ENCODE measurements at regions not wholly inside any gene's neighbourhood (a gene's known extent, or its start where the extent isn't known, plus 50 kb on each side); places are given as distances from the start of the nearest gene placed in this dataset.

DNA sequence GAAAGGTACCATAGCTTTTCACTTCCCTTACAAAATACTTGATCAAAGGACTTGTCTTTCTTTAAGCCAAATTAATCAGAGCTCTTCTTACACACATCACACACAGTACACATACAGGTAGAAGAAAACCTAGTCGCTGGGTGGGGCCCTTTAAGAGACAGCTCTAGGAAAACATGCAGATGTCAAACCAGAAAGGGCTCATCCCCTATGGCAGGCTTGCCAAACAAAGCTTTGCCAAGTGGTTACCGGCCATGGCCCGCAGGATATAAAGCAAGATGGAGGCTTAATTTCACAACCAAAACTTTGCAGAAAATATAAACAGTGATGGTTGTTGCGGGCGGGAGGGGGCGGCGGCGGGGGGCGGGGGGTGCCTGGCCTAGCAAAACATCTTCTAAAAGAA, 2156.0 kb upstream of the PIK3C3 start:
- Mint-ChIP-seq H3K4me1 (no peaks in the 10 kb centered on the region), H3K4me3 (no peak overlapping the region), H3K9me3 (peaks cover 35% of the 10 kb centered on the region), H3K27ac (no peak overlapping the region), H3K36me3 (ENCODE audit: low read depth) (peaks cover 13% of the 10 kb centered on the region; the same call in 2 of the 3 replicates), H3K27me3 (ENCODE audit: insufficient read depth, low read depth, poor library complexity) (peaks cover 4% of the 10 kb centered on the region)
- Histone ChIP-seq H3K36me3 (ENCODE audit: insufficient read depth) (no peaks in the 10 kb centered on the region), H3F3A (replicated peaks; ENCODE audit: low read depth) (peaks cover 30% of the 10 kb centered on the region), H3K4me2 (peak overlapping the region; percentile 79), H3K9me2 (ENCODE audit: insufficient read depth) (peaks cover 19% of the 10 kb centered on the region), H4K20me1 (replicated peaks; ENCODE audit: insufficient read depth) (peaks cover 5% of the 10 kb centered on the region; the same call in 1 of the 2 replicates), H2AFZ (no peak overlapping the region), H3K79me2 (replicated peaks; ENCODE audit: insufficient read depth) (peaks cover 58% of the 10 kb centered on the region), H3K27ac (ENCODE audit: low read depth) (no peak overlapping the region), H3K4me3 (peak overlapping the region; percentile 79), H3K27me3 (ENCODE audit: insufficient read depth) (no peaks in the 10 kb centered on the region), H3K4me1 (ENCODE audit: insufficient read depth) (peaks cover 37% of the 10 kb centered on the region)
- DNase-seq (ENCODE audit: low spot score) (peak; percentile 51), ATAC-seq (no peak)
- TF ChIP-seq EZH2phosphoT487 (IDR thresholded peaks at IDR 0.05; ENCODE audit: unreplicated experiment) (no peak), STAT1 (IDR thresholded peaks at IDR 0.05; ENCODE audit: unreplicated experiment) (no peak), EZH2 (IDR thresholded peaks at IDR 0.05; ENCODE audit: low read depth, unreplicated experiment) (no peak), POLR2AphosphoS5 (IDR thresholded peaks at IDR 0.05; ENCODE audit: low read depth) (no peak), CREB1 (CRISPR knock-in tag; IDR thresholded peaks at IDR 0.05; ENCODE audit: low read depth) (no peak), ZNF331 (CRISPR knock-in tag; IDR thresholded peaks at IDR 0.05; ENCODE audit: low read depth) (no peak), JUNB (IDR thresholded peaks at IDR 0.05; ENCODE audit: unreplicated experiment) (no peak), ZNF114 (CRISPR knock-in tag; IDR thresholded peaks at IDR 0.05) (no peak), NANOG (IDR thresholded peaks at IDR 0.05; ENCODE audit: borderline replicate concordance) (no peak)
- TF ChIP-seq, protein P1, sequence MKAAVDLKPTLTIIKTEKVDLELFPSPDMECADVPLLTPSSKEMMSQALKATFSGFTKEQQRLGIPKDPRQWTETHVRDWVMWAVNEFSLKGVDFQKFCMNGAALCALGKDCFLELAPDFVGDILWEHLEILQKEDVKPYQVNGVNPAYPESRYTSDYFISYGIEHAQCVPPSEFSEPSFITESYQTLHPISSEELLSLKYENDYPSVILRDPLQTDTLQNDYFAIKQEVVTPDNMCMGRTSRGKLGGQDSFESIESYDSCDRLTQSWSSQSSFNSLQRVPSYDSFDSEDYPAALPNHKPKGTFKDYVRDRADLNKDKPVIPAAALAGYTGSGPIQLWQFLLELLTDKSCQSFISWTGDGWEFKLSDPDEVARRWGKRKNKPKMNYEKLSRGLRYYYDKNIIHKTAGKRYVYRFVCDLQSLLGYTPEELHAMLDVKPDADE (IDR thresholded peaks at IDR 0.05), result no peak
- TF ChIP-seq, protein P2, sequence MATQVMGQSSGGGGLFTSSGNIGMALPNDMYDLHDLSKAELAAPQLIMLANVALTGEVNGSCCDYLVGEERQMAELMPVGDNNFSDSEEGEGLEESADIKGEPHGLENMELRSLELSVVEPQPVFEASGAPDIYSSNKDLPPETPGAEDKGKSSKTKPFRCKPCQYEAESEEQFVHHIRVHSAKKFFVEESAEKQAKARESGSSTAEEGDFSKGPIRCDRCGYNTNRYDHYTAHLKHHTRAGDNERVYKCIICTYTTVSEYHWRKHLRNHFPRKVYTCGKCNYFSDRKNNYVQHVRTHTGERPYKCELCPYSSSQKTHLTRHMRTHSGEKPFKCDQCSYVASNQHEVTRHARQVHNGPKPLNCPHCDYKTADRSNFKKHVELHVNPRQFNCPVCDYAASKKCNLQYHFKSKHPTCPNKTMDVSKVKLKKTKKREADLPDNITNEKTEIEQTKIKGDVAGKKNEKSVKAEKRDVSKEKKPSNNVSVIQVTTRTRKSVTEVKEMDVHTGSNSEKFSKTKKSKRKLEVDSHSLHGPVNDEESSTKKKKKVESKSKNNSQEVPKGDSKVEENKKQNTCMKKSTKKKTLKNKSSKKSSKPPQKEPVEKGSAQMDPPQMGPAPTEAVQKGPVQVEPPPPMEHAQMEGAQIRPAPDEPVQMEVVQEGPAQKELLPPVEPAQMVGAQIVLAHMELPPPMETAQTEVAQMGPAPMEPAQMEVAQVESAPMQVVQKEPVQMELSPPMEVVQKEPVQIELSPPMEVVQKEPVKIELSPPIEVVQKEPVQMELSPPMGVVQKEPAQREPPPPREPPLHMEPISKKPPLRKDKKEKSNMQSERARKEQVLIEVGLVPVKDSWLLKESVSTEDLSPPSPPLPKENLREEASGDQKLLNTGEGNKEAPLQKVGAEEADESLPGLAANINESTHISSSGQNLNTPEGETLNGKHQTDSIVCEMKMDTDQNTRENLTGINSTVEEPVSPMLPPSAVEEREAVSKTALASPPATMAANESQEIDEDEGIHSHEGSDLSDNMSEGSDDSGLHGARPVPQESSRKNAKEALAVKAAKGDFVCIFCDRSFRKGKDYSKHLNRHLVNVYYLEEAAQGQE (IDR thresholded peaks at IDR 0.05; ENCODE audit: unreplicated experiment), result no peak
- TF ChIP-seq, protein P3, sequence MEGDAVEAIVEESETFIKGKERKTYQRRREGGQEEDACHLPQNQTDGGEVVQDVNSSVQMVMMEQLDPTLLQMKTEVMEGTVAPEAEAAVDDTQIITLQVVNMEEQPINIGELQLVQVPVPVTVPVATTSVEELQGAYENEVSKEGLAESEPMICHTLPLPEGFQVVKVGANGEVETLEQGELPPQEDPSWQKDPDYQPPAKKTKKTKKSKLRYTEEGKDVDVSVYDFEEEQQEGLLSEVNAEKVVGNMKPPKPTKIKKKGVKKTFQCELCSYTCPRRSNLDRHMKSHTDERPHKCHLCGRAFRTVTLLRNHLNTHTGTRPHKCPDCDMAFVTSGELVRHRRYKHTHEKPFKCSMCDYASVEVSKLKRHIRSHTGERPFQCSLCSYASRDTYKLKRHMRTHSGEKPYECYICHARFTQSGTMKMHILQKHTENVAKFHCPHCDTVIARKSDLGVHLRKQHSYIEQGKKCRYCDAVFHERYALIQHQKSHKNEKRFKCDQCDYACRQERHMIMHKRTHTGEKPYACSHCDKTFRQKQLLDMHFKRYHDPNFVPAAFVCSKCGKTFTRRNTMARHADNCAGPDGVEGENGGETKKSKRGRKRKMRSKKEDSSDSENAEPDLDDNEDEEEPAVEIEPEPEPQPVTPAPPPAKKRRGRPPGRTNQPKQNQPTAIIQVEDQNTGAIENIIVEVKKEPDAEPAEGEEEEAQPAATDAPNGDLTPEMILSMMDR (conservative IDR thresholded peaks at IDR 0.05; ENCODE audit: low read depth in 2 of 2), result no peak
- TF ChIP-seq, protein P4, sequence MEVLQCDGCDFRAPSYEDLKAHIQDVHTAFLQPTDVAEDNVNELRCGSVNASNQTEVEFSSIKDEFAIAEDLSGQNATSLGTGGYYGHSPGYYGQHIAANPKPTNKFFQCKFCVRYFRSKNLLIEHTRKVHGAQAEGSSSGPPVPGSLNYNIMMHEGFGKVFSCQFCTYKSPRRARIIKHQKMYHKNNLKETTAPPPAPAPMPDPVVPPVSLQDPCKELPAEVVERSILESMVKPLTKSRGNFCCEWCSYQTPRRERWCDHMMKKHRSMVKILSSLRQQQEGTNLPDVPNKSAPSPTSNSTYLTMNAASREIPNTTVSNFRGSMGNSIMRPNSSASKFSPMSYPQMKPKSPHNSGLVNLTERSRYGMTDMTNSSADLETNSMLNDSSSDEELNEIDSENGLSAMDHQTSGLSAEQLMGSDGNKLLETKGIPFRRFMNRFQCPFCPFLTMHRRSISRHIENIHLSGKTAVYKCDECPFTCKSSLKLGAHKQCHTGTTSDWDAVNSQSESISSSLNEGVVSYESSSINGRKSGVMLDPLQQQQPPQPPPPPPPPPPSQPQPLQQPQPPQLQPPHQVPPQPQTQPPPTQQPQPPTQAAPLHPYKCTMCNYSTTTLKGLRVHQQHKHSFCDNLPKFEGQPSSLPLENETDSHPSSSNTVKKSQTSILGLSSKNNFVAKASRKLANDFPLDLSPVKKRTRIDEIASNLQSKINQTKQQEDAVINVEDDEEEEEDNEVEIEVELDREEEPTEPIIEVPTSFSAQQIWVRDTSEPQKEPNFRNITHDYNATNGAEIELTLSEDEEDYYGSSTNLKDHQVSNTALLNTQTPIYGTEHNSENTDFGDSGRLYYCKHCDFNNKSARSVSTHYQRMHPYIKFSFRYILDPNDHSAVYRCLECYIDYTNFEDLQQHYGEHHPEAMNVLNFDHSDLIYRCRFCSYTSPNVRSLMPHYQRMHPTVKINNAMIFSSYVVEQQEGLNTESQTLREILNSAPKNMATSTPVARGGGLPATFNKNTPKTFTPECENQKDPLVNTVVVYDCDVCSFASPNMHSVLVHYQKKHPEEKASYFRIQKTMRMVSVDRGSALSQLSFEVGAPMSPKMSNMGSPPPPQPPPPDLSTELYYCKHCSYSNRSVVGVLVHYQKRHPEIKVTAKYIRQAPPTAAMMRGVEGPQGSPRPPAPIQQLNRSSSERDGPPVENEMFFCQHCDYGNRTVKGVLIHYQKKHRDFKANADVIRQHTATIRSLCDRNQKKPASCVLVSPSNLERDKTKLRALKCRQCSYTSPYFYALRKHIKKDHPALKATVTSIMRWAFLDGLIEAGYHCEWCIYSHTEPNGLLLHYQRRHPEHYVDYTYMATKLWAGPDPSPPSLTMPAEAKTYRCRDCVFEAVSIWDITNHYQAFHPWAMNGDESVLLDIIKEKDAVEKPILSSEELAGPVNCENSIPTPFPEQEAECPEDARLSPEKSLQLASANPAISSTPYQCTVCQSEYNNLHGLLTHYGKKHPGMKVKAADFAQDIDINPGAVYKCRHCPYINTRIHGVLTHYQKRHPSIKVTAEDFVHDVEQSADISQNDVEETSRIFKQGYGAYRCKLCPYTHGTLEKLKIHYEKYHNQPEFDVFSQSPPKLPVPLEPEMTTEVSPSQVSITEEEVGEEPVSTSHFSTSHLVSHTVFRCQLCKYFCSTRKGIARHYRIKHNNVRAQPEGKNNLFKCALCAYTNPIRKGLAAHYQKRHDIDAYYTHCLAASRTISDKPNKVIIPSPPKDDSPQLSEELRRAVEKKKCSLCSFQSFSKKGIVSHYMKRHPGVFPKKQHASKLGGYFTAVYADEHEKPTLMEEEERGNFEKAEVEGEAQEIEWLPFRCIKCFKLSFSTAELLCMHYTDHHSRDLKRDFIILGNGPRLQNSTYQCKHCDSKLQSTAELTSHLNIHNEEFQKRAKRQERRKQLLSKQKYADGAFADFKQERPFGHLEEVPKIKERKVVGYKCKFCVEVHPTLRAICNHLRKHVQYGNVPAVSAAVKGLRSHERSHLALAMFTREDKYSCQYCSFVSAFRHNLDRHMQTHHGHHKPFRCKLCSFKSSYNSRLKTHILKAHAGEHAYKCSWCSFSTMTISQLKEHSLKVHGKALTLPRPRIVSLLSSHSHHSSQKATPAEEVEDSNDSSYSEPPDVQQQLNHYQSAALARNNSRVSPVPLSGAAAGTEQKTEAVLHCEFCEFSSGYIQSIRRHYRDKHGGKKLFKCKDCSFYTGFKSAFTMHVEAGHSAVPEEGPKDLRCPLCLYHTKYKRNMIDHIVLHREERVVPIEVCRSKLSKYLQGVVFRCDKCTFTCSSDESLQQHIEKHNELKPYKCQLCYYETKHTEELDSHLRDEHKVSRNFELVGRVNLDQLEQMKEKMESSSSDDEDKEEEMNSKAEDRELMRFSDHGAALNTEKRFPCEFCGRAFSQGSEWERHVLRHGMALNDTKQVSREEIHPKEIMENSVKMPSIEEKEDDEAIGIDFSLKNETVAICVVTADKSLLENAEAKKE (CRISPR knock-in tag; IDR thresholded peaks at IDR 0.05), result no peak

All from GM23338 (cell line).